Vagina (tissue), 2 donors: ENCODE measurements at regions not wholly inside any gene's neighbourhood (a gene's known extent, or its start where the extent isn't known, plus 50 kb on each side); places are given as distances from the start of the nearest gene placed in this dataset.

Source experiments
- DNase-seq, 2 donors: peaks; one replicate each; pipeline ENCODE4 v3.0.0-alpha.2; 2017; ENCODE audit errors: extremely low spot score in 2 of 2
- H3K27ac ChIP-seq: fragments of 200-600 bp; sonication (generic); one replicate; pipeline ENCODE4 v1.5.1; 2019
- H3K27me3 ChIP-seq: fragments of 200-600 bp; sonication (generic); one replicate; pipeline ENCODE4 v1.5.1; 2019
- H3K36me3 ChIP-seq, 2 donors: fragments of 200-600 bp; sonication (generic); one replicate each; pipeline ENCODE4 v1.5.1; 2017 to 2019
- H3K4me1 ChIP-seq: fragments of 200-600 bp; sonication (generic); one replicate; pipeline ENCODE4 v1.5.1; 2019
- H3K4me3 ChIP-seq, 2 donors: fragments of 200-600 bp; sonication (generic); 1 replicate in 1 of 2; 2 replicates in 1 of 2; pipeline ENCODE4 v1.5.1; 2016 to 2019
- H3K9me3 ChIP-seq: fragments of 200-600 bp; sonication (generic); one replicate; pipeline ENCODE4 v1.5.1; 2019
- POLR2A ChIP-seq, 2 donors: fragments of 450-650 bp; IDR thresholded peaks; one replicate each; pipeline ENCODE4 v1.6.1; 2017; ENCODE audit warnings: antibody characterized with exemption in 2 of 2, mild to moderate bottlenecking in 2 of 2, moderate library complexity in 2 of 2
- POLR2AphosphoS5 ChIP-seq, 2 donors: sonication (generic); formaldehyde crosslinking; IDR thresholded peaks; one replicate each; pipeline ENCODE4 v1.9.0; 2017; ENCODE audit warnings: antibody characterized with exemption in 2 of 2, mild to moderate bottlenecking in 2 of 2, low read depth in 1 of 2; ENCODE audit not compliant: insufficient read depth in 1 of 2
- intact Hi-C: fragments of 100-400 bp; cut with DNase I; formaldehyde crosslinking; loops from one replicate; pipeline ENCODE4 v1.15.1; 2023
- TF ChIP-seq, protein P1 (sequence below), 3 experiments: fragments of 450-650 bp in 2 of 3; fragments of 200-600 bp in 1 of 3; sonication (generic) in 1 of 3; IDR thresholded peaks; one replicate each; pipeline ENCODE4 v1.5.1; 2017 to 2019; ENCODE audit warnings: antibody characterized with exemption in 3 of 3, mild to moderate bottlenecking in 2 of 3, moderate library complexity in 2 of 3

DNA sequence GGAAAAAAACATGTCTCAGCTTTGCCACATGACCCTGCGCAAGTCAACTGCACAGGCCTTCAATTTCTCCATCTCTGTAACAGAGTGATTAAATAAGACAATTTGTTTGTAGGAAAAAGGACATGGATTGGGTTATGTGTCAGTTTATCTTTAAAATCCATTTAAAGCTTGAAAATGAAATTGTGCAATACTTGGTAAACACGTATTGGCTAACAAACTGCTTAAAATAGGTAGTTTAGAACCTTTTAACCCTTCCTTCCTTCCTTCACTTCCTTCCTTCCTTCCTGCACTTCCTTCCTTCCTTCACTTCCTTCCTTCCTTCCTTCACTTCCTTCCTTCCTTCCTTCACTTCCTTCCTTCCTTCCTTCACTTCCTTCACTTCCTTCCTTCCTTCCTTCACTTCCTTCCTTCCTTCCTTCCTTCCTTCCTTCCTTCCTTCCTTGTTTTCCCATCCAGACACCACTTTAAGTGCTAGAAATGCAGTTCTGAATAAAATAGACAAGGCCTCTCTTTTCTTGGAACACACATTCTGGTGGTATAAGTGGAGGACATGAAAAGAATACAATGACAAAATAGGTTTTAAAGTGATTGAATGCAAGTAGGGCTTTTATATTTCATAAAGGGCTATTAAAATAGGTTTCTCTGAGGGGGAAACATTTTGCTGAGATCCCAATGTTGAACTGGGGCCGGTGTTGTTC lies 130.2 kb upstream of the TP63 start:
- intact Hi-C loops = no loop called here
- TF ChIP-seq POLR2A (IDR thresholded peaks at IDR 0.05) (no peak), POLR2AphosphoS5 (IDR thresholded peaks at IDR 0.05; ENCODE audit: insufficient read depth in 1 of 2, low read depth in 1 of 2) (no peak)
- TF ChIP-seq, protein P1, sequence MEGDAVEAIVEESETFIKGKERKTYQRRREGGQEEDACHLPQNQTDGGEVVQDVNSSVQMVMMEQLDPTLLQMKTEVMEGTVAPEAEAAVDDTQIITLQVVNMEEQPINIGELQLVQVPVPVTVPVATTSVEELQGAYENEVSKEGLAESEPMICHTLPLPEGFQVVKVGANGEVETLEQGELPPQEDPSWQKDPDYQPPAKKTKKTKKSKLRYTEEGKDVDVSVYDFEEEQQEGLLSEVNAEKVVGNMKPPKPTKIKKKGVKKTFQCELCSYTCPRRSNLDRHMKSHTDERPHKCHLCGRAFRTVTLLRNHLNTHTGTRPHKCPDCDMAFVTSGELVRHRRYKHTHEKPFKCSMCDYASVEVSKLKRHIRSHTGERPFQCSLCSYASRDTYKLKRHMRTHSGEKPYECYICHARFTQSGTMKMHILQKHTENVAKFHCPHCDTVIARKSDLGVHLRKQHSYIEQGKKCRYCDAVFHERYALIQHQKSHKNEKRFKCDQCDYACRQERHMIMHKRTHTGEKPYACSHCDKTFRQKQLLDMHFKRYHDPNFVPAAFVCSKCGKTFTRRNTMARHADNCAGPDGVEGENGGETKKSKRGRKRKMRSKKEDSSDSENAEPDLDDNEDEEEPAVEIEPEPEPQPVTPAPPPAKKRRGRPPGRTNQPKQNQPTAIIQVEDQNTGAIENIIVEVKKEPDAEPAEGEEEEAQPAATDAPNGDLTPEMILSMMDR (IDR thresholded peaks at IDR 0.05) = no peak

DNA sequence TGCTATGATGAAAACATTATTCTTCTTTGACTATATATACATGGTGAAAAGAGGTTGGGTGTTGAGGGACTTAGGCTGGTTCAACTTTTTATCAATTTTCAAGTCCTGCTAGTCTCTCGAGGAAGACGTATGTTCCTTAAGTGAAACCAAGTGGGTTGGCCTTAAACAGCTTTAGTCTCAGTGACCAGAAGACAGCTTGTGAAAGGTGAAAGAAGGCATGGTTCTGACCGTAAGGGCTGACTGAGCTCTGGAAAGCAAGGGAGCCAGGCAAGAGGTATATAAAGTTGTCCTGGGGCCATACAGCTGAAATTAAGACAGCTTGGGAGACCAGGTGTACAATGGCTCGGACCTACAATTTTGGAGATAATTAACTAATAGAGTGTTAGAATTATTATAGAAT lies 128.9 kb upstream of the TP63 start:
- Histone ChIP-seq H3K27ac (no peak overlapping the region), H3K36me3 (no peaks in the 10 kb centered on the region), H3K9me3 (no peaks in the 10 kb centered on the region), H3K27me3 (no peaks in the 10 kb centered on the region), H3K4me3 (no peak overlapping the region), H3K4me1 (no peaks in the 10 kb centered on the region)
- no peak for DNase-seq
- intact Hi-C loops = no loop called here
- TF ChIP-seq, protein P1 (IDR thresholded peaks at IDR 0.05) = no peak
- TF ChIP-seq POLR2AphosphoS5 (IDR thresholded peaks at IDR 0.05; ENCODE audit: insufficient read depth in 1 of 2, low read depth in 1 of 2) = no peak
- TF ChIP-seq POLR2A (IDR thresholded peaks at IDR 0.05) = no peak

More for the DNA sequence above, 130.2 kb upstream of the TP63 start:
- no peak for DNase-seq
- no peak overlapping the region for H3K4me3 ChIP-seq
- no peaks in the 10 kb centered on the region for H3K36me3 ChIP-seq
- no peaks in the 10 kb centered on the region for H3K27me3 ChIP-seq
- no peak overlapping the region for H3K27ac ChIP-seq
- no peaks in the 10 kb centered on the region for H3K9me3 ChIP-seq
- H3K4me1 ChIP-seq = no peaks in the 10 kb centered on the region

DNA sequence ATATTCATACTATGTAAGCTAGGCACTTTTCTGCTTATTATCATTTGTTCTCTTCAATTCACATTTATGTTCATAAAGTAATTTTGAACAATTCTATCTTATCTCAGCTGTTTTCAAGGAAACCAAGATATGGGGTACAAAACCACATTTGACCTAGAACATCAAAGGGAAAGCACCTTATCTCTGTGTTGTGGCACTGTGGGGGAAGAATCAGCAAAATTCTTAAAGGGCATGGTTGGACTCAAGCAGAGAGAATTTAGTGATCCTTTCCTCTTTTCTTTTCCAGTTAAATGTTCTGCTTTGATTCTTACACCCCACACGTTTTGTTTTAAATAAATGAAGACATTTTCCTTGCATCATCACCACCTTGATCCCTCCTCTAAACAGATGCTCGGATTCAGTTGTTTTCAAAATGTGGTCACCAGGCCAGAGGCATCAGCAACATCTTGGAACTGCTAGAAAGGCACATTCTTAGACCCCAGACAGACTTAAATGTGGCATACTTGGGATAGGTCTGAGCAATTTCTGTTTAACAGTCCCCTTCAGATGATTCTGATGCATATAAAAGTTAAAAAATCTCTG lies 128.4 kb upstream of the TP63 start:
- intact Hi-C loops = no loop called here
- Histone ChIP-seq H3K27me3 (no peaks in the 10 kb centered on the region), H3K27ac (no peak overlapping the region), H3K36me3 (no peaks in the 10 kb centered on the region), H3K9me3 (no peaks in the 10 kb centered on the region), H3K4me3 (no peak overlapping the region), H3K4me1 (no peaks in the 10 kb centered on the region)
- no peak for DNase-seq
- TF ChIP-seq POLR2AphosphoS5 (IDR thresholded peaks at IDR 0.05; ENCODE audit: insufficient read depth in 1 of 2, low read depth in 1 of 2) = no peak

DNA sequence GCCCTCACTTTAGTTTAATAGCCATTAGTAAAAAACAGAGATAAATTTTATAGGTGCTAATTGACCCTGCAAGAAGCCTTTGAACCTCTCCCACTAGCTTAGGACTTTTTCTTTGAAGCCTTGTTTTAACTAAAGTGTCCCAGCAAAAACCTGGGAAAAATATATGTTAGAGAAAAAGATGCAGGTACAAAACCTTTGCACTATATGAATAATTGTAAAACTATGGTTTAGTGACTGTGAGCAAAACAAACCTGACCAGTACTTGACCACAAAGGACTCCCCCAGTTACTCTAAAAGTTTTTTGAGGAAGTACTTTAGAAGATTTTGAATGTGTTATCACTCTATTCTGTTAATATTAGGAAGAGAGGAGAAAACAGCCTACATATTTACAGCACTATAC lies 123.3 kb upstream of the TP63 start:
- Histone ChIP-seq H3K36me3 (no peaks in the 10 kb centered on the region), H3K9me3 (no peaks in the 10 kb centered on the region), H3K27ac (no peak overlapping the region), H3K4me1 (peaks cover 17% of the 10 kb centered on the region), H3K27me3 (no peaks in the 10 kb centered on the region), H3K4me3 (no peak overlapping the region)
- intact Hi-C loops = no loop called here
- DNase-seq = no peak
- TF ChIP-seq POLR2A (IDR thresholded peaks at IDR 0.05) = no peak
- TF ChIP-seq, protein P1 (IDR thresholded peaks at IDR 0.05) = no peak
- TF ChIP-seq POLR2AphosphoS5 (IDR thresholded peaks at IDR 0.05; ENCODE audit: insufficient read depth in 1 of 2, low read depth in 1 of 2) = no peak

DNA sequence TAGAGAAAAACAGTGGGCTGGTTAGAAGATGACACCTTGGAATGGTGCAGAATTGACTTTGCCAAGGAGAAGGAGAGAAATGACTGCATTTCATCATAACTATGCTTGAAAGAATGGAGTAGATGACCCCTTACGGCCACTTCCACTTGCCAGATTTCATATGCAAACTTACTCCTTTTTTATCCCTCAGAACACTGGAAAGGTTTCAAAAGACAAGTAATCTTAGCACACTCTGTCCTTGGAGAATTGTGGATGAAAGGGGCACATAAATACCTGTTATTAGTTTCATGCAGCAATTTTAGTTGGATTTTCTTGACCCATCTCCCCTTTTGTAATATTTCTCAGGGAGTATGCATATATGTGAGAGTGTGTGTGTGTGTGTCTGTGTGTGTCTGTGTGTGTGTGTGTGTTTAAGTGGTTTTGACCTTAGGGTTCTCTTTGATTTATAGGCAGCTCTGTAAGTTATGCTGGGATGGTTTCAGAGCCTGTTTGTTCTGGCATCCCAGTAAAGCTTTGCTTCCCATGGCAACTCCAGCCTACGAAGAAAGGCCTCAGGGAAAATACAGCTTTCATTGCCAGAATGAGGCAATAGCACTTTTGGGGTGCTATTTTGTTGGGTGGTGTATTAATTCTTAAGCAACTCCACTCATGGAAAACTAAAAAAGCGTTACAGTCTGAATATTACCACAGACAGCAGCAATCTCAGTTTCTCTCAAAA lies 122.2 kb upstream of the TP63 start:
- H3K36me3 ChIP-seq = no peaks in the 10 kb centered on the region
- no peaks in the 10 kb centered on the region for H3K9me3 ChIP-seq
- peak overlapping the region; percentile 47 for H3K27ac ChIP-seq
- intact Hi-C loops = no loop called here
- H3K27me3 ChIP-seq = no peaks in the 10 kb centered on the region
- H3K4me1 ChIP-seq = peaks cover 17% of the 10 kb centered on the region
- DNase-seq = no peak
- TF ChIP-seq POLR2AphosphoS5 (IDR thresholded peaks at IDR 0.05; ENCODE audit: insufficient read depth in 1 of 2, low read depth in 1 of 2) = peak in 1 of 2 donors; percentile 9
- TF ChIP-seq POLR2A (IDR thresholded peaks at IDR 0.05) = no peak
- TF ChIP-seq, protein P1 (IDR thresholded peaks at IDR 0.05) = no peak
- no peak overlapping the region for H3K4me3 ChIP-seq
